ENCODE measurements at regions not wholly inside any gene's neighbourhood (a gene's known extent, or its start where the extent isn't known, plus 50 kb on each side); places are given as distances from the start of the nearest gene placed in this dataset.

GRCh38 chr13:76440568-76440967, 445.6 kb downstream of the KCTD12 start:
- TF ChIP-seq CTCF (IDR thresholded peaks at IDR 0.05): no peak
- no peak for TF ChIP-seq RAD21 (IDR thresholded peaks at IDR 0.05; ENCODE audit: low read length)
- TF ChIP-seq JUND (IDR thresholded peaks at IDR 0.05): no peak
- no peak for TF ChIP-seq RCOR1 (IDR thresholded peaks at IDR 0.05; ENCODE audit: low read length)
- no peak for TF ChIP-seq YY1 (IDR thresholded peaks at IDR 0.05; ENCODE audit: low read depth)
- TF ChIP-seq EP300 (IDR thresholded peaks at IDR 0.05; ENCODE audit: borderline replicate concordance in 1 of 2, low read depth in 1 of 2, low read length in 1 of 2): no peak
- no peak for TF ChIP-seq POLR2AphosphoS5 (IDR thresholded peaks at IDR 0.05; ENCODE audit: low read depth, low read length)
- no peak for TF ChIP-seq RFX5 (IDR thresholded peaks at IDR 0.05; ENCODE audit: low read length)
- TF ChIP-seq TEAD4 (IDR thresholded peaks at IDR 0.05; ENCODE audit: borderline replicate concordance, insufficient read depth): no peak
- TF ChIP-seq GATA2 (CRISPR knock-in tag; IDR thresholded peaks at IDR 0.05): no peak
